Colonic mucosa (tissue), 4 donors: ENCODE measurements at regions not wholly inside any gene's neighbourhood (a gene's known extent, or its start where the extent isn't known, plus 50 kb on each side); places are given as distances from the start of the nearest gene placed in this dataset.

ENCODE experiments used
- DNase-seq: peaks from one replicate; pipeline ENCODE4 v3.0.0-alpha.2; 2020
- H3K27ac ChIP-seq: fragments of 200-600 bp; one replicate; pipeline ENCODE4 v1.8.0; 2021
- H3K27me3 ChIP-seq: fragments of 200-600 bp; one replicate; pipeline ENCODE4 v1.8.0; 2021
- H3K36me3 ChIP-seq: fragments of 200-600 bp; one replicate; pipeline ENCODE4 v1.8.0; 2021
- H3K4me1 ChIP-seq: fragments of 200-600 bp; one replicate; pipeline ENCODE4 v1.8.0; 2021; ENCODE audit warnings: mild to moderate bottlenecking
- H3K4me3 ChIP-seq: fragments of 200-600 bp; one replicate; pipeline ENCODE4 v1.8.0; 2021
- H3K9ac ChIP-seq, 2 donors: one replicate each; pipeline ENCODE4 v1.7.0; 2013; ENCODE audit warnings: control low read depth in 2 of 2, low read depth in 2 of 2, low read length in 2 of 2
- H3K9me3 ChIP-seq: fragments of 200-600 bp; one replicate; pipeline ENCODE4 v1.8.0; 2021
- CTCF ChIP-seq: fragments of 200-600 bp; IDR thresholded peaks from one replicate; pipeline ENCODE4 v1.8.0; 2022; ENCODE audit warnings: antibody characterized with exemption, mild to moderate bottlenecking
- intact Hi-C: fragments of 100-400 bp; cut with DNase I; formaldehyde crosslinking; loops from one replicate; pipeline ENCODE4 v1.14.1; 2022
- donor health status: healthy.
- donor health status: DM: no; HTN: no; CAD: no.
- donor health status: DM: no; HTN: no; CAD: no.

GRCh38 chr5:143986516-143987212 is 174.7 kb downstream of the HMHB1 start:
- Histone ChIP-seq H3K9ac (no peak overlapping the region), H3K9me3 (no peaks in the 10 kb centered on the region), H3K36me3 (no peaks in the 10 kb centered on the region), H3K4me3 (no peak overlapping the region), H3K27ac (no peak overlapping the region), H3K4me1 (no peaks in the 10 kb centered on the region), H3K27me3 (no peaks in the 10 kb centered on the region)
- no peak for DNase-seq
- intact Hi-C loops: no loop called here
- no peak for TF ChIP-seq CTCF

- Histone ChIP-seq H3K9me3 (no peaks in the 10 kb centered on the region), H3K36me3 (no peaks in the 10 kb centered on the region), H3K27ac (no peak overlapping the region), H3K4me3 (no peak overlapping the region), H3K4me1 (no peaks in the 10 kb centered on the region), H3K9ac (no peak overlapping the region), H3K27me3 (no peaks in the 10 kb centered on the region)
- intact Hi-C loops: no loop called here
- TF ChIP-seq CTCF: no peak
- no peak for DNase-seq
Observed at GRCh38 chr5:143987264-143987663, 175.3 kb downstream of the HMHB1 start.

GRCh38 chr5:143987751-143988560 is 176.0 kb downstream of the HMHB1 start:
- no peak for DNase-seq
- Histone ChIP-seq H3K36me3 (no peaks in the 10 kb centered on the region), H3K9me3 (no peaks in the 10 kb centered on the region), H3K27ac (no peak overlapping the region), H3K4me3 (no peak overlapping the region), H3K27me3 (no peaks in the 10 kb centered on the region), H3K4me1 (no peaks in the 10 kb centered on the region), H3K9ac (no peak overlapping the region)
- no peak for TF ChIP-seq CTCF
- intact Hi-C loops: no loop called here

GRCh38 chr5:143992496-143992895 is 178.0 kb downstream of the YIPF5 start:
- no peaks in the 10 kb centered on the region for H3K9me3 ChIP-seq
- H3K4me1 ChIP-seq: no peaks in the 10 kb centered on the region
- H3K27ac ChIP-seq: no peak overlapping the region
- no peak overlapping the region for H3K9ac ChIP-seq
- intact Hi-C loops: no loop called here
- no peak for TF ChIP-seq CTCF
- no peak for DNase-seq
- H3K36me3 ChIP-seq: no peaks in the 10 kb centered on the region
- H3K27me3 ChIP-seq: no peaks in the 10 kb centered on the region
- no peak overlapping the region for H3K4me3 ChIP-seq

GRCh38 chr5:144002876-144003275 is 167.6 kb downstream of the YIPF5 start:
- H3K4me3 ChIP-seq: no peak overlapping the region
- intact Hi-C loops: no loop called here
- H3K27ac ChIP-seq: no peak overlapping the region
- H3K36me3 ChIP-seq: no peaks in the 10 kb centered on the region
- H3K27me3 ChIP-seq: no peaks in the 10 kb centered on the region
- no peak for DNase-seq
- H3K9me3 ChIP-seq: no peaks in the 10 kb centered on the region
- H3K4me1 ChIP-seq: no peaks in the 10 kb centered on the region
- H3K9ac ChIP-seq: no peak overlapping the region
- no peak for TF ChIP-seq CTCF
